Activated CD4-positive, alpha-beta T cell treated with anti-CD3 and anti-CD28 coated beads, Interleukin-2, amount 50 U/mL, for 48 hours (primary cell): ENCODE measurements at regions not wholly inside any gene's neighbourhood (a gene's known extent, or its start where the extent isn't known, plus 50 kb on each side); places are given as distances from the start of the nearest gene placed in this dataset.

ENCODE experiments used
- DNase-seq, 2 experiments: peaks; one replicate each; pipeline ENCODE4 v3.0.0-alpha.2; 2020

DNA sequence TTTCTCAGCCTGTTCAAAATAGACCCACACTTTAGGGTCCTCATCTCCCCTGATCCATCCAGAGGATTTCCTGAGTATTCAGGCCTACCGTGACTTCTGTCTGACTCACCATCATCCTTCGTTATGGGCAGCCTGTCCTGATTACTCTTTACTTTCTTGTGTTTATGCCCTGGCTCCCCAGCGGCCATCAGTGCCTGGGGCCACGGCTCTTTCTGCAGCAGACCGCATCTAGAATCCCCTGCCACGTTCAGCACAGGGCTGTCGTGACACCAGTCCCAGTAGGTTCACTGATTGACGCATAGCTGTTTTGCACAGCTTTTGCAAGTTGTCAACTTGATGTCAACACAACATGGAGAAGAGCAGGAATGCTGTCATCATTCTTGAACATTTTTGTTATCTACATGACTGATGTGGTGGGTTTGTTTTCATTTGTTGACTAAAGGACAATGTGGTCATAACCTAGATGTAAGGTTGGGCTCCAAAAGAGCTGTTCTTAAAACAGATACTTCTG lies 225.6 kb downstream of the HAUS1 start:
- no peak for DNase-seq

DNA sequence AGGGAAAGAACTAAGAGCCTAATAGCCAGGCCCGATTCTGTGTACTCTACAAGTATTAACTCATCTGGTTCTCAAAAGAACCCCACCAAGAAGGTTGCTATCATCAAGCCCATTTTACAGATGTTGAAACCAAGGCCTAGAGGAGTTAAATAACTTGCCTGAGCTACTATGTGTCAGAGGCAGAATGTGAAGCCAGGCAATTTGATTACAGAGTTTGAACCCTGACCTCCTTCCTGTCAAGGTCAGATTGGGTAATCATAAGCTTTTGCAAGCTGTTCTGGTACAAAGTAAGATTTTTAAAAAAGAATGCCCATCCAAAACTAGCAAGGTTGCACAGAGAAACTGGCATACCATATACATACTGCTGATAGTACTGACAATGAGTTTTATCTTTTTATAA lies 227.1 kb downstream of the HAUS1 start:
- no peak for DNase-seq

DNA sequence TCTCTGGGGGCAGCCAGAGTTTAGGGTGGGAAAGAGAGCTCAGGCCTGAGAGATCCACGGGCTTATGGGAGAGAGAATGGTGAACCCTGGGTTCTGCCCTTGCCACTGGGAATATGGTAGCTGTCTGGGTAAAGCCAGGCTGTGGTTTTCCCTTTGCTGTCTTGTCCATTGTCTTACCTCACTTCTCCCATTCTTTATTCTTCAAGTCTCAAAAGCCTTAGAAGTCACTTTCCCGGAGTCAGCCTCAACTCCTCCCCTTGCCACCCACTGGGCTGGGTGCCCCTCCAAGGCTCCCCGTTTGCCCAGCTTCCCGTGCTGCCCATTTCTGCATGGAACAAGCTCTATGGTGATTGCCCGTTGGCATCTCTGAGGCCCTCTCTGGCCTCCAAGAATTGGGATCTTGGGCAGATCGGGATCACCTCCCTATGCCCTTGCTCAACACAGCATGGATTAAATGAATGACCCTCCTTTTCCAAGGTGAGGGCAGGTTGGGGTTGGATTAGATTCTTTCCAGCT lies 228.2 kb downstream of the HAUS1 start:
- no peak for DNase-seq

DNA sequence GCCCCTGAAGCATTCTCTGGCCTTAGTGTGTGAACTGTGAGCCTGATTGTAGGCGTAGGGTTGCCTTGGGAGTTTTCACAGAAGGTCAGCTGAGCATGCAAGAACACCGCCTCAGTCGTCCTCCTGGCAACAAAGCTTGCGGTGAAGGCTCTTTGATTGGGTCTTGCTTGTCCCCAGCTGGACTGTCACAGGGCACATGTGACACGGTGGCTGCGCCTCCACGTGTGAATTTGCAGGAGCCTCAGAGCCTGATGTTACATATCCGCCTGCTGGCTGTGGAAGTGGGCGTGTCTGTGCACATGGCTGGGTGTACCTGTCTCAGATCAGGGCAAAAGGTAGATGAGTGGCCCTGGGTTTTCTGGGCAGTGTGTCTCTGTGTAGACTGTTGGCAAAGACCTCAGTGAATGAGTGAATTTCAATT lies 228.7 kb downstream of the HAUS1 start:
- peak; percentile 7 to 10 for DNase-seq

DNA sequence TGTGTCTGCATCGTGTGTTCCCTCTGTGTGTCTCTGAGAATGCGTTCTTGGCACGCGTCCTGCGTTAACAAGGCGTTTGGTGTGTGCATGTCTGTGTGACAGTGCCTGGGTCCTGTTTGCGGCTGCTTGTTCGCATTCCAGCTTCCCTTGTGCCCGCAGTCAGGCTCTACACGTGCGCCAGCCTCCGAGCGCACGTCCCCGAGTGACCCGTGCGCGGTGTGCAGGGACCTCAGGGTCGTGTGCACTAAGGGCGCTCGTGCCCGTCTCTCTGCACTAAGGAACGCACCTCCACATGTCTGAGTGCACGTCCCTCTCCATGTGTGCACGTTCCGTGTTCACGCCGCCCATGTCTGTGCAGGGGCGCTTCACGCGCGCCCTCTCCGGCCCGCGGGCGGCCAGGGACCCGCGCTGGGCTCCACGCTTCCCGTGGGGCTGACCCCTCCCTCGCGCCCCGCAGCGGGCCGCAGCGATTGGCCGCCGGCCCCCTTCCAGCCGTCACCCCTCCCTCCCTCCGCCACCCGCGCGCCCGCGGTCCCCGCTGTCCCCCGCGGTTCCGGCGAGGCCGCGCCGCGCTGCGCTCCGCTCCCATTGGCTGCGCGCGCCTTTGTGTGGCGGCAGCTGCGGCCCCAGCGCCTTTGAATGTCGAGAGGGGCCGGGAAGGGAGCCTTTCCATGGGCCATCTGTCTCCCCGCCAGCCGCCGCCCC lies 229.4 kb downstream of the HAUS1 start:
- peak; percentile 20 to 28 for DNase-seq

DNA sequence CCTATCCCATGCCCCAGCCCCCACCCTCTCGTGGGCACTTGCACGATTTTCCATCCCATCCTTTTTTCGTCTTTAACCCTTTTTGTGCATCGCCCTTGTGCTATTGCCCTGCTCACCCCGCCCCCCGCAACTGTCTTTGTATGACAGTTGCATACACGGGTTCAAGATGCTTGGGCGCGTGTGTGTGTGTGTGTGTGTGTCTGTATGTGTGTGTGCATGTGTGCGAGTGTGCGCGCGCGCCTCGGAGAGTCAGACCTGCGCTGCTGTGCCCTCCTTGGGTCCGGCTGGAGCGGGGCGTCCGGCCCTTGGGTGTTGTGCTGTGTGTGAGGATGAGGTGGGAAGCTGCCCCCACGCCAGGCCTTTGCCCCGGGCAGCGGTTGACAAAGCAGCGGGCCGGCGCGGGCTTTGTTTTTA lies 230.7 kb downstream of the HAUS1 start:
- DNase-seq = peak; percentile 11 to 16

DNA sequence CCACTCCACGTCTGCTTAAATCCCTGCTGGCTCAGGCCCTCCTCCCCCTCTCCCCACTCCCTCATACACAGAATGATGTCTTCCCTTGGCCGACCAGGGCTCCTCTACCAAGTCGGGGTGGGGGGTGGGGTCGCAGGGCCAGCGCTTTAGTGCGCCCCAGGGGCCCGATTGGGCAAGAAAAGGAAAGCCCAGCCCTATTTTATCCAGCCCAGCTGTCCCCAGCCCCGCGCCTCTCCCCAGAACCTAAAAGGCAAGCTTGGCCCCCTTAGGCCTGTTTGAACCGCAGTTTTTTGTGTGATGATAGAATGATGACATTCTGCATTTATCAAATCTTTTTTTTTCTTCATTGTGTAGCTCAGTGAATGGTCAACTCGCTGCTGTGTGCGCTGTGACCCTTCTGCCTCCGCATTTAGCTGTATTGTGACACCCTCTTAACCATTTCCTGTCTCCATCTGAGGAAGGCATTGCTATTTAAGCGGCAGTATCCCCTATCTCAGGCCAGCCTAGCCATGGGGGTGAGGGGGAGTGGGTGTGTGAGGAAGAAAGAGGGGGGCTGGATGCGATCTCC lies 231.4 kb downstream of the HAUS1 start:
- no peak for DNase-seq

DNA sequence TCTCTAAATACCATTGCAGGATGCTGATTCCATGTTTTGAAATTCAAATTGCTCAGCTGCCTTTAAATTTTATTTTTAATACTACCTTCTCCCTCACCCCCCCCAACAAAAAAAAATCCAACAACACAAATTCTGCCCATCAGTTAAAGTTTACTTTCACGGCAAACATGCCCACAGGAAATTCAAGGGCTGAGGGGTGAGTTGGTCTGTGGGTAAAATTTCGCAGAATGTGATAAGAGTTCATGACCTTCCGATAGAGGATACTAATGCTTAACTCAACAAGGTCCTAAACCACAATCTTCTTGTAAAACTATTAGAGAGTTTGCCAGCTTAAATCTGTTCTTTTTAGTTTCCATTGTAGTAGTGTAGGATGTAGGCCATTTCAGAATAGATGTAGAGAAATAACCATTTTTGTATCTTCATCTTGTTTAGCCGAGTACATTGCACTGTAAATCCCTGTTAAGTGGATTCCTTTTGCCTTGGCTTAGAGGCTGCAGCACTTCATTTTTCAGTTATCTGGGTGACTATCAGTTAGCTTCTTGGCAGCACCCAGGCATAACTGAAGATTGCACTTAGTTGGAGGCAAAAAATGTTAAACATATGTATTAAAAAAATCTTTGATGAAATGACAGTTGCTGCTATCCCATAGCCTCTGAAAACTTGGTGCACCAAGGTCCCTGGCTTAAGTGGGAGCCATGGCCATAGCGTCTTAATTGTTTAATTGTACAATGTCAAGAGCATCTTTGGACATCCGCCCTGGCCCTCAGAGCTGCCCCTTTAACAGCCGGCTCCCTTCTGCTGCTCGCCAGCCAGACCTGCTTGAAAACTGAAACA lies 232.3 kb downstream of the HAUS1 start:
- DNase-seq = no peak

DNA sequence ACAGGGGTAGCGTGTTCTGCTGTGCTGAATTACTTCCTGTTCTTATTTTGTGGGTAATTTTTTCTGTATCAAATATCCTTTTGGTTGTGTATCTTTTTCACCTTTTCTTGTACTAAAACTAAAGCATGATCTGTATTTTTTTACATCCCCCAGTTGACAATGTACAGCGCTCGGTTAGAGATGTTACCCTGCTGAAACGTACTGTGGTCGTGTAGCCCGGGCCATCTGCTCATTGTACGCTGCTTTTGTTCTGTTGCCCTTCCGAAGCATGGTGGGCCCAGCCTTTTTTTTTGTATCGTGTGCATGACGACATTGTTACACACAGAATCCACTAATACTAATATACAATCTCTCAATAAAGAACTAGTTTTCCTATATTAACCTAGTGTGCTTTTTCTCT lies 233.1 kb downstream of the HAUS1 start:
- no peak for DNase-seq

DNA sequence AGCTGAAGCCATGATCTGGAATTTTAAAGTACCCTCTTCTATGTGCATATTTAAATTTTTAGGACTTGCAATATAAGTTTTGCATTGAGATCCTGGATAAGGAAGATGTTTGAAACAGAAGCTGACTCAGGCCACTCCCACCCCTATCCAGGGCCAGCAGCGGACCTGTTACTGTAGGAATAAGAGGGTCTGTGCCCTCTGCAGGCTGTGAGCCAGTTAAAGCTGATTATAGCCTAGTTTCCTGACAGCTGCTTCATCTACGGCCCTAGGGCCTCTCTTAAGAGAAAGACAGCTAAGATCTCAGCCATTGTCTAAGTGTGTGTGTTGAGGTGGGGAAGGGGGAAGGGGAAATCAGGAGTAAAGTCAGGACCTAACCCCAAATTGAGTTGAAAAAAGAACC lies 234.0 kb downstream of the HAUS1 start:
- no peak for DNase-seq

DNA sequence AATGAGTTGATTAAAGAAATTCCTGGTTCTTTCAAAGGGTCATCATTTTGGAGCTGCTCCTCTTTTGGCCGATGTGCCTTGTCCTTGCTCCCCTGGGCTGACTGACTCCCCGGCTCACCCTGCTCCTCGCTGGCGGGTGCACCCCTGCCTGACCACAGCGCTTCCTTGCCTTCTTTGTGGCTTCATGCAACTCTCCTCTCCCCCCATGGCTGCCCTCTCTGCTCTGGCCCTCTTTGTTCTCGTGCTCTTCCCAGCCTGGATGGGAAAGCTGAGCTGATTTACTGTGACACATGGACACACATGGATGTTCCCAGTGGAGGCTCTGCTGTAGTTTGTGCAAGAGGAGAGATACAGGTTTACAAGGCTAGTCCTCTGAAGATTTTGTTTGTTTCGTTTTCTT lies 234.6 kb downstream of the HAUS1 start:
- DNase-seq = no peak

DNA sequence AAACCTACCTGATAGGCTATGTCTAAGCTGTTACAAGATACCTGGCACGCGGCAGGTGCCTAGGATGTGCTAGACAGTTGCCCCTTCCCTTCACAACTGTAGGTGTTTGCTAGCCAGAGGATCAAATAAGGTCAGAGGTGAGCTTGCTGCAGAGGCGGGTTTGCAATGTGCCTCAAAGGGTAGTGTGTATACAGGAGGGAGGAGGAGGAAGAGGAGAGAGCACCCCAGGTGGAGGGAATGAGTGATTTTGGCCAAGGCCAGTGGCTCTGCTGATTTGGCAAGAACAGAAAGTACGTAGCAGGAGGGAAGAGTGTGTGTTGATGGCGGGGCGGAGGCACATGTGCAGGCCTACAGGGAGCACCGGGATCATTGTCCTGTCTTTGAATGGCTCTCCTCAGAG lies 236.5 kb downstream of the HAUS1 start:
- no peak for DNase-seq

DNA sequence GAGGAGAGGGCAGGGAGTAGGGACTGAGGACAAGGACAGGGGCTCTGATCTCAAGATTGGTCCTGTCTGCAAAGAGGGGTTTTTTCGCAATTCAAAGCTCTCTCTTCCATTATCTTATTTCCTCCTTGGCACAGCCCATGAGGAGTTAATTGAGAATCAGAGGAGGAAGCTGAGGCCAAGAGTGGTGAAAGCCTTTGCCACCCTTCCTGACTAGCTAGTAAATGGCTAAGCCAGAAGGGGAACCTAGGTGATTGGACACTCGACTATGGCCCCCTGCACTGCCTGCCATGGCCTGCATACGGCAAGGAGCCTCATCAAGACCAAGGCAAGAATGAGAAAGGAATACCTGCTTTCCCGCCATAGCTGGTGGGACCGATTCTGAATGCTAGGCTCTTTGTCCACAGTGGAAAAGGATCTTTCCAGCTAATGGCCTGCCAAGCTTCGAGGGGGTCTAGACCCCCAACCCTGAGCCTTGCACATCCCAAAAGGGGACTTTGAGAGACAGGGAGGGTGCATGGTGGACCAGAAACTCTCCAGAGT lies 237.9 kb downstream of the HAUS1 start:
- DNase-seq = no peak

DNA sequence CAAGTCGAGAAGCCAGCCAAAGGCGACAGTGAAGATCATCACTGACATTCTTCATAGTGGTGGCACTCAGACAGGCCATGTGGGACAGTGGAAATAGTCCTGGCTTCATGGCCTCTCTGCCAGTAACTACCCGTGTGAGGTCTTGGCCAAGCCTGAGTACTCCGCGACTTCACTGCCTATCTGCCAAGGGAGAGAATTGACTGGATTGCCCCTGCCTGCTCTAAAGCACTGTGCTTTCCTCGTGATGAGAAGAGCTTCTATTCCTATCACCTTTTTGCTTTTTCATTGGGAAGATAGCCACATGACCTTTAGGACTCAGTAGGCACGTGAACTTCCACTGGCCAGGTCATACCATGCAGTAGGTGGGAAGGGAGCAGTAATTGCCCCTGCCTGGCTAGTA lies 239.3 kb downstream of the HAUS1 start:
- DNase-seq = no peak

DNA sequence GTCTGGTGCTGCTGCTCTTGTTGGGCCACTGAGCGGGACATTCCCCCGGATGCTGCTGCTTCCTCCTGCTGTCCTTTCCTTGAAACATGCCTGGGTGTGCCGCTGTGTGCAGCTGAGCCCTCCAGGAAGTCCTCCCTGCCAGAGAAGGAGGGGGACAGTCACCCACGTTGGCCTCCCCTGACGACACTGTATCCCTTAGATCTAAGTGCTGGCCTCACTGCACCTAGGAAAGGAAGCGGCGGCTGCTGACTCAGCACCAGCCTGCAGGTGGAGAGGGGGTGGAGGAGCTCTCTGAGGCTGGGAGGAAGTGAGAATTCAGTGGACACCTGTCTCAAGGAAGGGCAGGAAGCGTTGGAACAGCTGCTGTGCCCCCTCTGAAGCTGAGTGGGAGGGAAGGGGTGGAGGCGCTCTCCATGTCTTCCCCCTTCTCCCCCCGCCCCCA lies 239.8 kb downstream of the HAUS1 start:
- peak; percentile 50 to 55 for DNase-seq

DNA sequence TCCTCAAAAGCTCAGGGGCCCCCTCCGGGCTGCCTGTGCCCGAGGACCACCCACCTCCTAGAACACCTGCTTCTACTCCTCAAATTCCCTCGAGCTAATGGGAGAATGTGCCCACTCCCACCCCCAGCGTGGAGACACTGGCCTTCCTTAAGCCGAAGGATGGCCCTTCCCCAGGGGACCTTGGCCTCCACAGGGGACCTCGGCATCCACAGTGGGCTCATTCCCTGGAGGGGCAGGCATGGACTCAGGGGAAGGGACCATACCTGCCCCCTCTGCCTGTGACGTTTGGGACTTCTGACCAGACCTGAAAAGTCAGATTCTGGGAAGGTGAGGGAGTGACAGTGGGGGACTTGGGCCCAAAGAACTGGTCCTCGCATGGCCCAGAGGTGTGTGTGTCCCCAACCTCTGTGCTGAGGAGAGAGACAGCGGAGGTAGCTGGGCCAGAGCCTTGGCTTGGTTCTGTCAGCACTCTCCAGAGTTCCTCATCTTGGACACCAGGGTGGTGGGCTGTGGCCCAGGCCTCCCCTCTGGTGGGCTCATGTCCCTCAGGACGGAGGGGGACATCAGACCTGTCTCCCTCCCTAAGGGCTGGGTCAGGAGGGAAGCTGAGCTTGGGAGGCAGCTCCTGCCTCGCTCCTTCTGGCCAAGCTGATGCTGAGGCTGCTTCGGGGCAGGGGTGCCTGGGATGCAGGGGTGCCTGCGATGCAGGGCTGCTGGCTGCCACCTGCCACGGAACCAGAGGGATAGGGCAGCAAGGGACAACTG lies 240.4 kb downstream of the HAUS1 start:
- DNase-seq = no peak

DNA sequence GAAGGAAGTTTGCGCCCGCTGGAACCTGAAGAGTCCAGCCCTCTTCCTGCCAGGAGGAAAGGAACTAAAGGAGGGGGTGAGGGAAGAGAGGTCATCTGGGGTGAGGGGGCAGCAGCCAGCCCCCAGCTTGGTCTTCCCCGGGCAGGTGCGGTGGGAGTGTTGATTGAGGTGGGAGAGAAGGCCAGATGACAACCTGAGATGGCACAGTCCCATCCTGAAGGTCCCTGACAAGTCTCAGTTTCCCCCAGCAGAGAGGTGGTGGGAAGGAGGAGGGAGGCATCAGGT lies 240.9 kb downstream of the HAUS1 start:
- no peak for DNase-seq

DNA sequence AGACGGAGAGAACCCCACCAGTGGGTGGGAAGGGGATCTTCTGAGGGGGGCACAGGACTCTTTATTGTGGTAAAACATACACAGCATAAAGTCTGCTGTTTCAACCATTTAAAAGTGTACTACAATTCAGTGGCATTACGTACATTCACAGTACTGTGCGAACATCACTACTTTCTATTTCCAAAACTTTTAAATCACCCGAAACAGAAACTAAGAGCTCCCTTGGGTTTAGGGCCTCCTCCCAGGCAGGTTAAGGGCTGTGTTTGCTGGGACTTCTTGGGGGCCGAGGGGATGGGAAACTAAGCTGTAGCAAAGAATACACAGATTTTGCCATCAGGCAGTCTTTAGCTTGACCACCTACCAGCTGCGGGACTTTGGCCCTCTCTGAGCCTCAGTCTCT lies 242.0 kb downstream of the HAUS1 start:
- DNase-seq = no peak

DNA sequence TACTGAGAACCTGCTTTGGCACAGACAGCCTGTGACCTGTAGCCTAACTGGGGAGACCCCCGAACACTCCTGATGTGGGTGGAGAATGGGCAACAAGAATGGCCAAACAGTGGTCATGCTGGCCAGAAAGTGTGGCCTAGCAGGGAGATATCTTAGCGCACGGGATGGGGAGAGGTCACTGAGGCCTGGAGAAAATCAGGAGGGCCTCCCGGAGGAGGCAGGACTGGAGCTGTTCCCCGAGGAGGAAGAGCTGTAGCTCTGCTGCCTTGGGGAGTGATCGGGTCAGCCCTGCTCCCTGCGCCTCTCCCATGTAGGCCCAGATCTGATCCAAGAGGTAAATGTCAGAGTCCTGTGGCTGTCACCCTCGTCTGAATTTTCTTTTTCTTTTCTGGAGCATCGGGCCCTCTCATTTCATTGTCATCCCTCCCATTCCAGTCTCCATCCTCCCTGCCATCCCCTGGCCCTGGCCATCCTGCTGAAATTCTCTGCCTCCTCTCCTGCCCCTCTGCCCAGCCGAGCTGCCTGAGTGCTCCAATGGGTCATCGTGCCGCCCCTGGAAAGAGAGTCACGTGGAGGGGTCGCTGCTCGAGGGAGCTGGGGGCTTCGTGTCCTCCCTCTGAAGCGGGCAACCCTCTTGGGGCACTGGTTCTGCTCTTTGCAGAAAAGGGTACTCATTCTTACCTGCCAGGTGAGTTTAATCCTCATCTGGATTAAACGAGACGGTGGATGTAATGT lies 242.9 kb downstream of the HAUS1 start:
- DNase-seq = no peak

DNA sequence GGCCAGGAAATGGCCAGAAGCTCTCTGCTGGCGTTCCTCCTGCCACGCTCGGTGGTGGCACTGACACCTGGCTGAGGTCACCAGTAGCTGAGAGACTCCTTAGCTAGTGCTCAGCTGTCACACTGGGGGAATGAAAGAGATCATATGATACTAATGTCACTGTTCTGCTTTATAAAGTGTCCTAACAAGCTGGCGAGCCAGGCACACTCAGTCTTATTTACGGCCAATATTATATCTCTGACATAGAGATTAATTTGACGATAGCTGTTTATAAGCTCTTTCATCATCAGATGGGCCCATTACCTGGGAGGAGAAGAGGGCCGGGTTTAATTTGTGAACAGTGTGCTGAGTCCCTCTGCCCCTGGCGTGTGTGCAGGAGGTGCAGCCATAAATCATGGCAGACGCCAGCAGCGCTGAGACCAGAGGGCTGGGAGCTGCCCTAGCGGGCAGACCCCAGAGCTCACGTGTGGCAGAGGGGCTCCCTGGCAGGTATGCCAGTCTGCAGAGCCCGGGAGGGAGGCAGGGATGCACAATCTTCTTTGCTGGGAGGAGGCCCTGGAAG lies 246.5 kb downstream of the HAUS1 start:
- no peak for DNase-seq

DNA sequence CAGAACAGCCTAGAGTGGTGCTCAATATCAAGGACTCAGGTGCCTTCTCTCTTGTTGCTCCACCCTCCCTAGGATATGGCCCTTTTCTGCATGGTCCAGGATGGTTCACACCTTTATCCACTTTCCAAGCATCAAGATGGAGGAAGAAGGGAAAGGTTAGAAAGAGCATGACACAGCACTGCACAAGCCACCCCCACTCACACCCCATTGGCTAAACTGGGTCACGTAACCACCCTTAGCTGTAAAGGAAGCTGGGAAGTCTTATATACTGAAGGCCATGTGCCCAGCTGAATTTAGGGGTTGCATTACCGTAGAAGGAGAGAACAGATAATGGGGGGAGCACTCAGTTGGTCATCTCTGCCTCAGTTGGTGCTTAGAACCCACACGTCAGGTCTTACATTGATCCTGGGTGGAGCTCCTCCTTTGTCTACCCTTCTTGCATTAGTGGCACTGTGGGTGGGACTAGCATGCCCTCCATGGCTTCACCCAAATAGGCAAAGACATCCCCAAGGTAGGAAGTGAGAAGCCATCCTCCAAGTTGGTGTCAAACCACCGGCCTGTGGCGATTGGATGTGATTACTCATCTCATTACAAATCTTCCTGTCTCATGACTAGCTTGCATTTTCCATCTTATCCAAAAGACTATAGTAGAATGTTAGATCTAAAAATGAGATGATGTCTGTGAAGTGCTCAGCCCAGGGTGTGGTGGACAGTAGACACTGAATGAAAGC lies 248.5 kb downstream of the HAUS1 start:
- no peak for DNase-seq
